H1 (cell line): ENCODE measurements at regions not wholly inside any gene's neighbourhood (a gene's known extent, or its start where the extent isn't known, plus 50 kb on each side); places are given as distances from the start of the nearest gene placed in this dataset.

Experiments used
- CTCF ChIA-PET: fragments of 300-600 bp; sonication (Branson Sonifier 250); formaldehyde crosslinking; loops from one replicate; lab custom pipeline; 2021; ENCODE audit not compliant: partially characterized antibody; lab: Charles Lee
- POLR2A ChIA-PET: fragments of 300-600 bp; sonication (Branson Sonifier 250); formaldehyde crosslinking; loops from one replicate; lab custom pipeline; 2021; ENCODE audit warnings: inconsistent platforms; ENCODE audit not compliant: partially characterized antibody; lab: Charles Lee
- DNase-seq, 2 experiments: peaks; one replicate each; pipeline versions ENCODE4 v3.0.0 to v3.0.0-alpha.2; 2010 to 2022; ENCODE audit warnings: low spot score in 2 of 2, low read depth in 1 of 2, mixed read lengths in 1 of 2
- FAIRE-seq: peaks from 2 replicates; lab custom pipeline; 2011; peaks lifted over from hg19 to GRCh38; lab: Jason Lieb, UNC
- H2AFZ ChIP-seq: 2 replicates; pipeline ENCODE4 v1.8.1; 2012; ENCODE audit warnings: low read length, inconsistent platforms
- H2AK5ac ChIP-seq: 2 replicates; pipeline ENCODE4 v1.6.1; 2013; ENCODE audit warnings: low read depth, low read length
- H2BK120ac ChIP-seq: replicated peaks from 2 replicates; pipeline ENCODE3; 2013; ENCODE audit warnings: low read depth, low read length, inconsistent platforms
- H2BK12ac ChIP-seq: 2 replicates; pipeline ENCODE4 v1.6.1; 2013; ENCODE audit warnings: low read depth, low read length
- H2BK15ac ChIP-seq: 2 replicates; pipeline ENCODE4 v1.6.1; 2013; ENCODE audit warnings: low read length
- H2BK20ac ChIP-seq: 2 replicates; pipeline ENCODE4 v1.6.1; 2013; ENCODE audit warnings: low read length
- H2BK5ac ChIP-seq: 2 replicates; pipeline ENCODE4 v1.6.1; 2013; ENCODE audit warnings: low read depth, low read length
- H3K14ac ChIP-seq: 2 replicates; pipeline ENCODE4 v1.6.1; 2013; ENCODE audit warnings: inconsistent platforms; ENCODE audit not compliant: insufficient read length
- H3K18ac ChIP-seq: 2 replicates; pipeline ENCODE4 v1.6.1; 2013; ENCODE audit warnings: low read length; ENCODE audit errors: extremely low read depth
- H3K23ac ChIP-seq: 2 replicates; pipeline ENCODE4 v1.6.1; 2013; ENCODE audit warnings: inconsistent platforms; ENCODE audit not compliant: insufficient read length
- H3K23me2 ChIP-seq: 2 replicates; pipeline ENCODE4 v1.6.1; 2013; ENCODE audit warnings: low read depth, low read length
- H3K27ac ChIP-seq: 2 replicates; pipeline ENCODE4 v1.6.1; 2011; ENCODE audit warnings: low read depth, low read length, inconsistent platforms
- H3K27me3 ChIP-seq, 4 experiments: replicated peaks in 1 of 4; 1 replicate in 1 of 4; 2 replicates in 3 of 4; pipeline versions ENCODE4 v1.6.1 to v1.8.1; 2011 to 2013; ENCODE audit warnings: low read length in 3 of 4, mild to moderate bottlenecking in 3 of 4, inconsistent platforms in 2 of 4, mixed read lengths in 2 of 4, moderate library complexity in 1 of 4; ENCODE audit not compliant: control insufficient read depth in 3 of 4, insufficient read depth in 3 of 4; ENCODE audit errors: extremely low read depth in 1 of 4
- H3K36me3 ChIP-seq, 4 experiments: 2 replicates each; pipeline versions ENCODE4 v1.6.1 to v1.8.1; 2011 to 2013; ENCODE audit warnings: mild to moderate bottlenecking in 4 of 4, low read length in 3 of 4, moderate library complexity in 2 of 4, control low read depth in 1 of 4, inconsistent platforms in 1 of 4; ENCODE audit not compliant: insufficient read depth in 4 of 4, control insufficient read depth in 2 of 4
- H3K4ac ChIP-seq: replicated peaks from 2 replicates; pipeline ENCODE3; 2013; ENCODE audit warnings: low read length, low read depth, mixed read lengths, inconsistent platforms; ENCODE audit not compliant: insufficient read length
- H3K4me1 ChIP-seq, 4 experiments: replicated peaks in 1 of 4; 1 replicate in 1 of 4; 2 replicates in 3 of 4; pipeline versions ENCODE4 v1.6.1 to v1.8.1; 2011 to 2013; ENCODE audit warnings: low read length in 3 of 4, inconsistent platforms in 2 of 4, mixed read lengths in 1 of 4; ENCODE audit not compliant: insufficient read depth in 4 of 4, control insufficient read depth in 3 of 4
- H3K4me2 ChIP-seq, 2 experiments: 2 replicates each; pipeline versions ENCODE4 v1.6.1 to v1.8.1; 2011 to 2013; ENCODE audit warnings: low read depth in 2 of 2, low read length in 2 of 2, control low read depth in 1 of 2, inconsistent platforms in 1 of 2, mild to moderate bottlenecking in 1 of 2; ENCODE audit not compliant: insufficient read depth in 1 of 2
- H3K4me3 ChIP-seq, 4 experiments: fragments of 200-600, 300-600 bp in 1 of 4; sonication (generic), shearing (Covaris generic), sonication (Bioruptor Twin) in 1 of 4; 2 replicates each; pipeline versions ENCODE4 v1.5.1 to v1.8.1; 2011 to 2016; ENCODE audit warnings: low read length in 4 of 4, low read depth in 3 of 4, control low read depth in 2 of 4, inconsistent platforms in 2 of 4, mild to moderate bottlenecking in 2 of 4, mixed read lengths in 1 of 4, moderate library complexity in 1 of 4; ENCODE audit not compliant: insufficient read depth in 2 of 4; ENCODE audit errors: extremely low read depth in 1 of 4
- H3K56ac ChIP-seq: replicated peaks from 2 replicates; pipeline ENCODE3; 2013; ENCODE audit warnings: low read depth, mild to moderate bottlenecking, mixed read lengths, low read length, inconsistent platforms; ENCODE audit not compliant: insufficient read length
- H3K79me1 ChIP-seq: 2 replicates; pipeline ENCODE4 v1.6.1; 2013; ENCODE audit warnings: low read depth, low read length, control low read depth
- H3K79me2 ChIP-seq, 2 experiments: 2 replicates each; pipeline versions ENCODE4 v1.6.1 to v1.8.1; 2012 to 2013; ENCODE audit warnings: low read length in 2 of 2, mild to moderate bottlenecking in 2 of 2, inconsistent platforms in 1 of 2; ENCODE audit not compliant: insufficient read depth in 2 of 2, control insufficient read depth in 1 of 2
- H3K9ac ChIP-seq, 4 experiments: replicated peaks in 1 of 4; 1 replicate in 1 of 4; 2 replicates in 3 of 4; pipeline versions ENCODE4 v1.6.1 to v1.8.1; 2011 to 2013; ENCODE audit warnings: low read depth in 3 of 4, low read length in 3 of 4, control low read depth in 2 of 4, mild to moderate bottlenecking in 2 of 4, moderate library complexity in 2 of 4, inconsistent platforms in 1 of 4; ENCODE audit errors: extremely low read depth in 1 of 4
- H3K9me3 ChIP-seq, 2 experiments: 2 replicates each; pipeline versions ENCODE4 v1.6.1 to v1.8.1; 2012 to 2013; ENCODE audit warnings: mild to moderate bottlenecking in 2 of 2, moderate library complexity in 2 of 2, control low read depth in 1 of 2, inconsistent platforms in 1 of 2, low read depth in 1 of 2, low read length in 1 of 2, mixed read lengths in 1 of 2; ENCODE audit not compliant: insufficient read depth in 2 of 2
- H4K20me1 ChIP-seq, 2 experiments: replicated peaks in 1 of 2; 2 replicates each; pipeline versions ENCODE3 to v1.8.1; 2011 to 2013; ENCODE audit warnings: inconsistent platforms in 2 of 2, low read length in 2 of 2, mild to moderate bottlenecking in 1 of 2; ENCODE audit not compliant: insufficient read depth in 2 of 2, control insufficient read depth in 1 of 2
- H4K5ac ChIP-seq: 2 replicates; pipeline ENCODE4 v1.6.1; 2013; ENCODE audit warnings: low read length, low read depth, mixed read lengths, inconsistent platforms; ENCODE audit not compliant: insufficient read length
- H4K8ac ChIP-seq: 2 replicates; pipeline ENCODE4 v1.8.0; 2013; ENCODE audit warnings: mild to moderate bottlenecking, moderate library complexity, low read length, inconsistent platforms; ENCODE audit not compliant: insufficient read depth; ENCODE audit errors: extremely low read depth
- H4K91ac ChIP-seq: replicated peaks from 2 replicates; pipeline ENCODE3; 2013; ENCODE audit warnings: low read length, mixed read lengths, inconsistent platforms; ENCODE audit not compliant: insufficient read length
- ASH2L ChIP-seq: fragments of 200-600, 300-600 bp; sonication (generic); IDR thresholded peaks from one replicate; pipeline ENCODE4 v1.7.1; 2017; ENCODE audit warnings: low read length
- ATF2 ChIP-seq: IDR thresholded peaks from 2 replicates; pipeline ENCODE4 v1.6.1; 2012; ENCODE audit warnings: low read length, inconsistent platforms
- CTCF ChIP-seq, 3 experiments: IDR thresholded peaks; 1 replicate in 2 of 3; 2 replicates in 1 of 3; pipeline versions ENCODE4 v1.5.1 to v1.6.1; 2011; ENCODE audit warnings: low read length in 3 of 3, mild to moderate bottlenecking in 3 of 3, inconsistent platforms in 2 of 3, low read depth in 1 of 3, moderate library complexity in 1 of 3; ENCODE audit not compliant: insufficient read depth in 1 of 3; ENCODE audit errors: control extremely low read depth in 1 of 3
- RAD21 ChIP-seq, 2 experiments: IDR thresholded peaks in 1 of 2; conservative IDR thresholded peaks in 1 of 2; 2 replicates each; pipeline ENCODE4 v1.6.1; 2011; ENCODE audit warnings: low read depth in 2 of 2, low read length in 2 of 2, improper control_type of control experiment in 1 of 2, inconsistent platforms in 1 of 2, mild to moderate bottlenecking in 1 of 2, moderate library complexity in 1 of 2
- RBBP5 ChIP-seq: IDR thresholded peaks from 2 replicates; pipeline ENCODE4 v1.7.1; 2012; ENCODE audit warnings: low read depth, mild to moderate bottlenecking, inconsistent platforms, low read length, moderate library complexity, borderline replicate concordance
- WGBS, 2 experiments: shearing (Covaris generic) in 1 of 2; methylation state at CpG; one replicate each; pipeline versions ENCODE4 v1.1.6 to v1.1.7; 2013 to 2015; ENCODE audit warnings: low lambda C conversion rate in 2 of 2, mixed read lengths in 2 of 2, inconsistent platforms in 1 of 2, low coverage in 1 of 2, missing lambda C conversion rate in 1 of 2; ENCODE audit not compliant: insufficient replicate concordance in 2 of 2, insufficient coverage in 1 of 2, insufficient read length in 1 of 2; ENCODE audit errors: extremely low coverage in 1 of 2, missing lambda C conversion rate in 1 of 2; 5-methylcytosine and 5-hydroxymethylcytosine counted together

- H3K79me2 ChIP-seq: no peaks in the 10 kb centered on the region
- no peak overlapping the region for H3K18ac ChIP-seq
- ChIA-PET POLR2A (interaction anchor here (0.6 kb wide), 1 partner anchor 164 kb away, joined by 3 read pairs; no protein-coding TSS in a partner anchor), CTCF (interaction anchor here (0.6 to 8.1 kb wide), 19 partner anchors 9 to 837 kb away, joined by 3 to 66 read pairs (median 4); no protein-coding TSS in a partner anchor)
- H3K4me2 ChIP-seq: no peak overlapping the region
- WGBS, 2 experiments: 65% methylated on average over 7 of the region's 7 CpGs; no CpG with 5 or more reads in 1 of the 2 experiments
- no peak overlapping the region for H2BK5ac ChIP-seq
- TF ChIP-seq RBBP5 (no peak), RAD21 (IDR thresholded peaks at IDR 0.05 in 1 of 2, conservative IDR thresholded peaks at IDR 0.05 in 1 of 2; ENCODE audit: low read depth in 2 of 2, low read length in 2 of 2) (peak; percentile 16 to 42; a peak in 2 of 4 replicates), CTCF (IDR thresholded peaks at IDR 0.05; ENCODE audit: control extremely low read depth in 1 of 3, insufficient read depth in 1 of 3, low read depth in 1 of 3, low read length in 3 of 3) (peak; percentile 31 to 41 (median 37); a peak in 3 of 4 replicates), ATF2 (no peak), ASH2L (no peak)
- H2BK15ac ChIP-seq: no peak overlapping the region
- H4K5ac ChIP-seq: no peak overlapping the region
- no peaks in the 10 kb centered on the region for H4K20me1 ChIP-seq
- no peaks in the 10 kb centered on the region for H3K36me3 ChIP-seq
- H3K23ac ChIP-seq: no peak overlapping the region
- no peak overlapping the region for H2AFZ ChIP-seq
- H3K14ac ChIP-seq: no peak overlapping the region
- H2BK20ac ChIP-seq: no peak overlapping the region
- H3K27ac ChIP-seq: no peak overlapping the region
- no peak overlapping the region for H3K4me3 ChIP-seq
- H3K9me3 ChIP-seq: no peaks in the 10 kb centered on the region
- FAIRE-seq (no peak), DNase-seq (no peak)
- no peak overlapping the region for H3K56ac ChIP-seq
- no peaks in the 10 kb centered on the region for H3K27me3 ChIP-seq
- H2BK120ac ChIP-seq: no peak overlapping the region
- no peak overlapping the region for H4K91ac ChIP-seq
- H3K23me2 ChIP-seq: no peaks in the 10 kb centered on the region
- no peak overlapping the region for H2BK12ac ChIP-seq
- no peaks in the 10 kb centered on the region for H3K4me1 ChIP-seq
- H3K9ac ChIP-seq: no peak overlapping the region
- H4K8ac ChIP-seq: no peak overlapping the region
- no peaks in the 10 kb centered on the region for H3K79me1 ChIP-seq
- H2AK5ac ChIP-seq: no peak overlapping the region
- H3K4ac ChIP-seq: no peak overlapping the region
These were observed 134.6 kb upstream of the TUT7 start for GRCh38 chr9:86488794-86489193.
